ENCODE measurements at regions not wholly inside any gene's neighbourhood (a gene's known extent, or its start where the extent isn't known, plus 50 kb on each side); places are given as distances from the start of the nearest gene placed in this dataset.

DNA sequence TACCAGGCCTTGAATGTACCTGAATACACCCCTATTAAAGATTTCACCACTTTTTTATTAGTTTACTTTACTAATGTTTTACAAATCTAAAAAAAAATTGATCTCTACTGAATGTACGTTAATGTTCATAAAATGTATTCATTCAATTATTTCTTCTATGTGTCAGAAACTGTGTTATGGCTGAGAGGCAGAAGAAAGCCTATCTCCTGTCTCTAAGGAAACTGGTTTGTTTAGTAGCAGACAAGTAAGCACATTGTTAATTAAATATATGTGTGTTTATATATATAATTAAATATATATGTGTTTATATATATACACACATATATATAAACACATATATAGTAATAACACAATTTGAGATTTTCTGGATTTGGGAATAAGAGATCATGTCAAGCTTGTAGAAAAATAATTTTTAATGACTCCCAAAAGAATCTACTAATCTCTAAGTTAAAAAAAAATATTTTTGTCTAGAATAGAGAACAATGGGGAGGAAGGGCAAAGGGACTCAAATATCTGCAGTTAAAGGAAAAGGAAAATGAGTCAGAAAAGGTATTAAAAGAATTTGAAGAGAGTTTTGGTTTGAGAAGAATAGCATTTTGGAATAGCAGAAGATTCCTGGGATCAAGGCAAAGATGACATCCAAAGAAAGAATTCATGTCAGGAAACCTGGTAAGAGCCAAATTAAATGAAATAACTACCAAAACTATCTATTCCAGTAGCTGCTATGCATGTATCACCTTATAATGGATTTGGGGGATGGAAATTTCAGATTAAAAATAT is 92.1 kb downstream of the CH25H start:
- TF ChIP-seq POLR2A (IDR thresholded peaks at IDR 0.05), result no peak
- TF ChIP-seq, protein P1, sequence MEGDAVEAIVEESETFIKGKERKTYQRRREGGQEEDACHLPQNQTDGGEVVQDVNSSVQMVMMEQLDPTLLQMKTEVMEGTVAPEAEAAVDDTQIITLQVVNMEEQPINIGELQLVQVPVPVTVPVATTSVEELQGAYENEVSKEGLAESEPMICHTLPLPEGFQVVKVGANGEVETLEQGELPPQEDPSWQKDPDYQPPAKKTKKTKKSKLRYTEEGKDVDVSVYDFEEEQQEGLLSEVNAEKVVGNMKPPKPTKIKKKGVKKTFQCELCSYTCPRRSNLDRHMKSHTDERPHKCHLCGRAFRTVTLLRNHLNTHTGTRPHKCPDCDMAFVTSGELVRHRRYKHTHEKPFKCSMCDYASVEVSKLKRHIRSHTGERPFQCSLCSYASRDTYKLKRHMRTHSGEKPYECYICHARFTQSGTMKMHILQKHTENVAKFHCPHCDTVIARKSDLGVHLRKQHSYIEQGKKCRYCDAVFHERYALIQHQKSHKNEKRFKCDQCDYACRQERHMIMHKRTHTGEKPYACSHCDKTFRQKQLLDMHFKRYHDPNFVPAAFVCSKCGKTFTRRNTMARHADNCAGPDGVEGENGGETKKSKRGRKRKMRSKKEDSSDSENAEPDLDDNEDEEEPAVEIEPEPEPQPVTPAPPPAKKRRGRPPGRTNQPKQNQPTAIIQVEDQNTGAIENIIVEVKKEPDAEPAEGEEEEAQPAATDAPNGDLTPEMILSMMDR (IDR thresholded peaks at IDR 0.05), result no peak
